GM12878 (cell line): ENCODE measurements at regions not wholly inside any gene's neighbourhood (a gene's known extent, or its start where the extent isn't known, plus 50 kb on each side); places are given as distances from the start of the nearest gene placed in this dataset.

Experiments used
- ATF3 ChIP-seq: IDR thresholded peaks from 2 replicates; pipeline ENCODE4 v1.6.1; 2011; ENCODE audit warnings: low read depth, mild to moderate bottlenecking, low read length, moderate library complexity, borderline replicate concordance; ENCODE audit errors: extremely low read depth
- BHLHE40 ChIP-seq, 2 experiments: fragments of 450-650 bp in 1 of 2; IDR thresholded peaks; 2 replicates each; pipeline ENCODE4 v1.6.1; 2011 to 2017; ENCODE audit warnings: low read depth in 2 of 2, borderline replicate concordance in 1 of 2, improper control_type of control experiment in 1 of 2, low read length in 1 of 2, mild to moderate bottlenecking in 1 of 2
- CBX3 ChIP-seq: fragments of 200-600 bp; sonication (generic); IDR thresholded peaks from 2 replicates; pipeline ENCODE4 v1.6.1; 2016; ENCODE audit warnings: low read depth, borderline replicate concordance
- CREB1 ChIP-seq: IDR thresholded peaks from 2 replicates; pipeline ENCODE4 v1.6.1; 2012; ENCODE audit warnings: low read depth, mild to moderate bottlenecking, inconsistent platforms
- CTCF ChIP-seq, 3 experiments: IDR thresholded peaks in 2 of 3; conservative IDR thresholded peaks in 1 of 3; 2 replicates each; pipeline ENCODE4 v1.5.1; 2011; ENCODE audit warnings: low read depth in 3 of 3, low read length in 3 of 3, mild to moderate bottlenecking in 3 of 3, control low read depth in 2 of 3, moderate library complexity in 2 of 3, inconsistent platforms in 1 of 3, mixed read lengths in 1 of 3; ENCODE audit not compliant: control insufficient read depth in 2 of 3, insufficient read depth in 1 of 3; ENCODE audit errors: extremely low read depth in 1 of 3
- EED ChIP-seq: sonication (generic); IDR thresholded peaks from 2 replicates; pipeline ENCODE4 v1.6.1; 2016; ENCODE audit warnings: antibody characterized with exemption, low read depth
- EP300 ChIP-seq, 2 experiments: fragments of 150-350 bp in 1 of 2; IDR thresholded peaks; 2 replicates each; pipeline ENCODE4 v1.6.1; 2011 to 2012; ENCODE audit warnings: low read depth in 2 of 2, low read length in 2 of 2, borderline replicate concordance in 1 of 2, improper control_type of control experiment in 1 of 2, inconsistent platforms in 1 of 2; ENCODE audit not compliant: control insufficient read depth in 1 of 2
- KAT2A ChIP-seq: conservative IDR thresholded peaks from 2 replicates; pipeline ENCODE4 v1.6.1; 2011; ENCODE audit warnings: low read depth, low read length; ENCODE audit not compliant: control insufficient read depth
- PBX3 ChIP-seq: IDR thresholded peaks from 2 replicates; pipeline ENCODE4 v1.6.1; 2011; ENCODE audit warnings: mild to moderate bottlenecking, low read depth, low read length, moderate library complexity; ENCODE audit not compliant: insufficient replicate concordance
- POLR2A ChIP-seq: IDR thresholded peaks from 2 replicates; pipeline ENCODE4 v1.6.1; 2011; ENCODE audit warnings: low read depth, mild to moderate bottlenecking, low read length
- REST ChIP-seq: IDR thresholded peaks from 2 replicates; pipeline ENCODE4 v1.6.1; 2012; ENCODE audit warnings: mild to moderate bottlenecking, low read depth, low read length
- SMC3 ChIP-seq: IDR thresholded peaks from 2 replicates; pipeline ENCODE4 v1.6.1; 2011; ENCODE audit warnings: low read length, improper control_type of control experiment, borderline replicate concordance
- ZNF274 ChIP-seq: IDR thresholded peaks from one replicate; pipeline ENCODE4 v1.8.0; 2011; ENCODE audit not compliant: insufficient read length, insufficient read depth
- ZNF592 ChIP-seq: fragments of 450-650 bp; IDR thresholded peaks from 2 replicates; pipeline ENCODE4 v1.6.1; 2017; ENCODE audit warnings: mild to moderate bottlenecking, moderate library complexity

GRCh38 chr6:7047128-7047527 lies 60.6 kb upstream of the RREB1 start:
- TF ChIP-seq SMC3 (no peak), CTCF (IDR thresholded peaks at IDR 0.05 in 2 of 3, conservative IDR thresholded peaks at IDR 0.05 in 1 of 3; ENCODE audit: control insufficient read depth in 2 of 3, extremely low read depth in 1 of 3, insufficient read depth in 1 of 3, low read depth in 3 of 3, low read length in 3 of 3) (no peak), POLR2A (no peak), ZNF274 (no peak), BHLHE40 (IDR thresholded peaks at IDR 0.05; ENCODE audit: borderline replicate concordance in 1 of 2, low read depth in 2 of 2, low read length in 1 of 2) (no peak), PBX3 (no peak), REST (no peak), ZNF592 (no peak), CBX3 (no peak), KAT2A (no peak), EP300 (IDR thresholded peaks at IDR 0.05; ENCODE audit: borderline replicate concordance in 1 of 2, control insufficient read depth in 1 of 2, low read depth in 2 of 2, low read length in 2 of 2) (no peak), CREB1 (no peak), ATF3 (no peak), EED (no peak)
